ENCODE measurements at regions not wholly inside any gene's neighbourhood (a gene's known extent, or its start where the extent isn't known, plus 50 kb on each side); places are given as distances from the start of the nearest gene placed in this dataset.
"Not testable (repeated sequence)": the region's sequence is repeated elsewhere in the genome, so short reads cannot be mapped to it uniquely, and the experiment has no call there.

DNA sequence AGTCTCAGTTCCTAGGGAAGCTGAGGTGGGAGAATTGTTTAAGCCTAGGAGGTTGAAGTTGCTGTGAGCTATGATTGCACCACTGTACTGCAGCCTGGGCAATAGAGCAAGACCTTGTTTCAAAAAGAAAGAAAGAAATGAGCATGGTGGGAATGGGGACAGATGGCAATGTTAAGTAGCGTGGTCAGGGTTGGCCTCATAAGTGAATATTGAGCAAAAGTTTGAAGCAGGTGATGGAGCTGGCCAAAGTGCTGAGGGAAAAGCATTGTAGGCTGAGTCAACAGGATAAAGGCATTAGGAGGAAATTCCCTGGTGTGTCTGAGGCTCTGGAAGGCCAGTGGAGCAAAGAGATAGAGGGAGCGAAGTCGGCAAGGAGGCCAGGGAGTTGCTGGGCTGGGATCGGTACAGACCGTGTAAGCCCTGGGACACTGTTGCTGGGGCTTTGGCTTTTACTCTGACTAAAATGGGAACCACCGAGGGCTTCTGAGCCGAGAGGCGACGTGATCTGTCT lies 151.0 kb downstream of the RALA start:
- peak; percentile 53 for TF ChIP-seq REST (IDR thresholded peaks at IDR 0.05; ENCODE audit: borderline replicate concordance)
- H3K4me3 ChIP-seq; in situ Hi-C loops (cut with MboI); DNase-seq (ENCODE audit: extremely low read depth in 1 of 4, low spot score in 3 of 4); H2AFZ ChIP-seq (ENCODE audit: low read depth, low read length); H3K27ac ChIP-seq (ENCODE audit: extremely low read depth, low read depth, low read length); H3K79me2 ChIP-seq (ENCODE audit: control insufficient read depth, insufficient read depth, low read length); H3K27me3 ChIP-seq (ENCODE audit: control insufficient read depth in 2 of 2, insufficient read depth in 2 of 2, low read length in 2 of 2); H3K9me3 ChIP-seq (replicated peaks; ENCODE audit: control insufficient read depth, insufficient read depth, low read depth, low read length); H3K9me1 ChIP-seq (ENCODE audit: control insufficient read depth, insufficient read depth, low read length); H4K20me1 ChIP-seq (replicated peaks; ENCODE audit: control insufficient read depth, insufficient read depth, low read length); H3K4me2 ChIP-seq (ENCODE audit: insufficient read depth, low read length); CTCF ChIA-PET (ENCODE audit: low intra/inter-chr PET ratio); ATAC-seq; H3K36me3 ChIP-seq (ENCODE audit: control insufficient read depth, insufficient read depth, low read length); intact Hi-C loops (cut with micrococcal nuclease); FAIRE-seq; H3K4me1 ChIP-seq (replicated peaks in 1 of 2; ENCODE audit: control insufficient read depth in 2 of 2, insufficient read depth in 2 of 2, low read length in 2 of 2); H3K9ac ChIP-seq (ENCODE audit: insufficient read depth in 1 of 2, low read depth in 2 of 2, low read length in 2 of 2); BruUV-seq (replicated peaks); TF ChIP-seq REST (CRISPR knock-in tag; IDR thresholded peaks at IDR 0.05; ENCODE audit: low read depth): not testable (repeated sequence)
- WGBS (ENCODE audit: insufficient coverage, low coverage, missing lambda C conversion rate) = 10% methylated on average over 9 of the region's 9 CpGs
- POLR2A ChIA-PET = interaction anchor here (0.6 kb wide), 1 partner anchor 380 kb away, joined by 3 read pairs; no protein-coding TSS in a partner anchor

DNA sequence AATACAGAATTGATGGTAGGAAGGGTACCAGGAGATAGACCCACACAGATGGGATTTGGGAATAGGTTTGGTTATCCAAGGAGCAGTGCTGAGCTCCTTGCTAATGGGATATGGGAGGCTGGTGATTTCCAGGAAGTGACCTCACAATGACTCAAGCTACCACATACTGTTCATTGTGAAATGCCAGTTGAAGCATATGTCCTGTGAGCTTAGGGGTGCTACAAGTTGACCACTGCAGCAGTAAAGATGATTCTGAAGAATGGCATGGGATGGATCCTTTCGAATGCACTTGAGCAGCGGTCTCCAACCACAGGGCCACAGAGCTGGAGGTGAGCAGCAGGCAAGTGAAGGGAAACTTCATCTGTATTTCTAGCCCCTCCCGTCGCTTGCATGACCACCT lies 158.2 kb downstream of the RALA start:
- 58% methylated on average over 3 of the region's 4 CpGs for WGBS (ENCODE audit: insufficient coverage, low coverage, missing lambda C conversion rate)
- H3K9me1 ChIP-seq (ENCODE audit: control insufficient read depth, insufficient read depth, low read length); CTCF ChIA-PET (ENCODE audit: low intra/inter-chr PET ratio); H3K4me2 ChIP-seq (ENCODE audit: insufficient read depth, low read length); H3K36me3 ChIP-seq (ENCODE audit: control insufficient read depth, insufficient read depth, low read length); H3K79me2 ChIP-seq (ENCODE audit: control insufficient read depth, insufficient read depth, low read length); H3K27ac ChIP-seq (ENCODE audit: extremely low read depth, low read depth, low read length); DNase-seq (ENCODE audit: extremely low read depth in 1 of 4, low spot score in 3 of 4); H2AFZ ChIP-seq (ENCODE audit: low read depth, low read length); FAIRE-seq; ATAC-seq; H3K27me3 ChIP-seq (ENCODE audit: control insufficient read depth in 2 of 2, insufficient read depth in 2 of 2, low read length in 2 of 2); H3K9me3 ChIP-seq (replicated peaks; ENCODE audit: control insufficient read depth, insufficient read depth, low read depth, low read length); H3K4me3 ChIP-seq; H3K9ac ChIP-seq (ENCODE audit: insufficient read depth in 1 of 2, low read depth in 2 of 2, low read length in 2 of 2); POLR2A ChIA-PET; H3K4me1 ChIP-seq (replicated peaks in 1 of 2; ENCODE audit: control insufficient read depth in 2 of 2, insufficient read depth in 2 of 2, low read length in 2 of 2); in situ Hi-C loops (cut with MboI); BruUV-seq (replicated peaks); intact Hi-C loops (cut with micrococcal nuclease); H4K20me1 ChIP-seq (replicated peaks; ENCODE audit: control insufficient read depth, insufficient read depth, low read length): not testable (repeated sequence)

All from K562 (cell line).